ENCODE measurements at regions not wholly inside any gene's neighbourhood (a gene's known extent, or its start where the extent isn't known, plus 50 kb on each side); places are given as distances from the start of the nearest gene placed in this dataset.

DNA sequence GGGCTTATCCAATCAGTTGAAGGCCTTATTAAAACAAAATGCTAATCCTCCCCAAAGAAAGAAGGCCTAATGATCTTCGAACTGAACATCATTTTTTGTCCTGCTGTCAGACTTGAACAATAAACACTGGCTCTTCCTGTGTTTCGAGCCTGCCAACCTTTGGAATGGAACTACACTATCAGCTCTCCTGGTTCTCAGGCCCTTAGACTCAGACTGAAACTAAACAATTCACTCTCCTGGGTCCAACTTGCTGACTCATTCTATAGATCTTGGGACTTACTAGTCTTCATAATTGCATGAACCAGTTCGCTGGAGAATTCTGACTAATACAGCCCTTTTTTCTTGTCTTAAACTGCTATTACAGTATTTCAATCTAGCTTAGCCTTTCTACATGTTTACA, 235.2 kb downstream of the LNPK start:
- no peak for TF ChIP-seq SP1 (IDR thresholded peaks at IDR 0.05)
- no peak for TF ChIP-seq FOXM1 (IDR thresholded peaks at IDR 0.05; ENCODE audit: borderline replicate concordance)
- TF ChIP-seq FOXK2 (IDR thresholded peaks at IDR 0.05): no peak
